ENCODE measurements at regions not wholly inside any gene's neighbourhood (a gene's known extent, or its start where the extent isn't known, plus 50 kb on each side); places are given as distances from the start of the nearest gene placed in this dataset.

- no peak for FAIRE-seq
- no peaks in the 10 kb centered on the region for H3K27me3 ChIP-seq (ENCODE audit: control insufficient read depth, insufficient read depth, low read length)
- no peak for TF ChIP-seq CTCF (IDR thresholded peaks at IDR 0.05; ENCODE audit: insufficient read depth, low read length, severe bottlenecking)
- peak; percentile 41 for DNase-seq (ENCODE audit: low read depth)
- H3K4me3 ChIP-seq (ENCODE audit: low read depth, low read length): no peak overlapping the region
- H3K36me3 ChIP-seq (ENCODE audit: control insufficient read depth, insufficient read depth, low read length): no peaks in the 10 kb centered on the region
These were observed 236.7 kb downstream of the TMX3 start for GRCh38 chr18:68478246-68478645.

GRCh38 chr18:68475883-68476282, 239.0 kb downstream of the TMX3 start:
- FAIRE-seq: no peak
- no peak for DNase-seq (ENCODE audit: low read depth)
- no peaks in the 10 kb centered on the region for H3K27me3 ChIP-seq (ENCODE audit: control insufficient read depth, insufficient read depth, low read length)
- no peaks in the 10 kb centered on the region for H3K36me3 ChIP-seq (ENCODE audit: control insufficient read depth, insufficient read depth, low read length)
- no peak for TF ChIP-seq CTCF (IDR thresholded peaks at IDR 0.05; ENCODE audit: insufficient read depth, low read length, severe bottlenecking)
- H3K4me3 ChIP-seq (ENCODE audit: low read depth, low read length): no peak overlapping the region

GRCh38 chr18:68472701-68473295, 242.1 kb downstream of the TMX3 start:
- TF ChIP-seq CTCF (IDR thresholded peaks at IDR 0.05; ENCODE audit: insufficient read depth, low read length, severe bottlenecking): no peak
- FAIRE-seq: no peak

GRCh38 chr18:68469049-68469625, 245.8 kb downstream of the TMX3 start:
- Histone ChIP-seq H3K36me3 (ENCODE audit: control insufficient read depth, insufficient read depth, low read length) (no peaks in the 10 kb centered on the region), H3K4me3 (ENCODE audit: low read depth, low read length) (no peak overlapping the region), H3K27me3 (ENCODE audit: control insufficient read depth, insufficient read depth, low read length) (no peaks in the 10 kb centered on the region)
- no peak for TF ChIP-seq CTCF (IDR thresholded peaks at IDR 0.05; ENCODE audit: insufficient read depth, low read length, severe bottlenecking)
- DNase-seq (ENCODE audit: low read depth) (no peak), FAIRE-seq (no peak)

More at GRCh38 chr18:68472701-68473295, 242.1 kb downstream of the TMX3 start:
- DNase-seq (ENCODE audit: low read depth): no peak
- Histone ChIP-seq H3K36me3 (ENCODE audit: control insufficient read depth, insufficient read depth, low read length) (no peaks in the 10 kb centered on the region), H3K27me3 (ENCODE audit: control insufficient read depth, insufficient read depth, low read length) (no peaks in the 10 kb centered on the region), H3K4me3 (ENCODE audit: low read depth, low read length) (no peak overlapping the region)

GRCh38 chr18:68467957-68468356, 247.0 kb downstream of the TMX3 start:
- FAIRE-seq: no peak
- Histone ChIP-seq H3K36me3 (ENCODE audit: control insufficient read depth, insufficient read depth, low read length) (no peaks in the 10 kb centered on the region), H3K4me3 (ENCODE audit: low read depth, low read length) (no peak overlapping the region), H3K27me3 (ENCODE audit: control insufficient read depth, insufficient read depth, low read length) (no peaks in the 10 kb centered on the region)
- no peak for TF ChIP-seq CTCF (IDR thresholded peaks at IDR 0.05; ENCODE audit: insufficient read depth, low read length, severe bottlenecking)
- no peak for DNase-seq (ENCODE audit: low read depth)

GRCh38 chr18:68467329-68467728, 247.6 kb downstream of the TMX3 start:
- no peak for FAIRE-seq
- Histone ChIP-seq H3K4me3 (ENCODE audit: low read depth, low read length) (no peak overlapping the region), H3K27me3 (ENCODE audit: control insufficient read depth, insufficient read depth, low read length) (no peaks in the 10 kb centered on the region), H3K36me3 (ENCODE audit: control insufficient read depth, insufficient read depth, low read length) (no peaks in the 10 kb centered on the region)
- DNase-seq (ENCODE audit: low read depth): no peak
- TF ChIP-seq CTCF (IDR thresholded peaks at IDR 0.05; ENCODE audit: insufficient read depth, low read length, severe bottlenecking): no peak
